SK-N-SH (cell line): ENCODE measurements at regions not wholly inside any gene's neighbourhood (a gene's known extent, or its start where the extent isn't known, plus 50 kb on each side); places are given as distances from the start of the nearest gene placed in this dataset.

Source experiments
- CTCF ChIA-PET: fragments of 300-600, 350-600 bp; formaldehyde crosslinking; extraction: SDS; loops from one replicate; lab custom pipeline; 2021; lab: Yijun Ruan, JAX
- POLR2A ChIA-PET: fragments of 350-600 bp; sonication (Branson Sonifier 250); formaldehyde crosslinking; extraction: SDS; loops from one replicate; lab custom pipeline; 2020; ENCODE audit warnings: antibody characterized with exemption, inconsistent platforms; lab: Yijun Ruan, JAX
- DNase-seq: peaks from one replicate; pipeline ENCODE4 v3.0.0; 2012
- H2AFZ ChIP-seq: fragments of 200-600 bp; sonication (generic); 2 replicates; pipeline ENCODE4 v1.8.1; 2016; ENCODE audit warnings: antibody characterized with exemption, mild to moderate bottlenecking, low read depth
- H3F3A ChIP-seq: fragments of 200-600 bp; sonication (generic); replicated peaks from 2 replicates; pipeline ENCODE3; 2016; ENCODE audit warnings: antibody characterized with exemption, mild to moderate bottlenecking; ENCODE audit not compliant: insufficient read depth
- H3K27ac ChIP-seq, 2 experiments: fragments of 200-500 bp in 1 of 2; fragments of 200-600 bp in 1 of 2; sonication (Bioruptor generic) in 1 of 2; sonication (generic), shearing (Covaris generic) in 1 of 2; 2 replicates each; pipeline versions ENCODE4 v1.5.1 to v1.6.1; 2014 to 2016; ENCODE audit warnings: low read depth in 2 of 2, inconsistent platforms in 1 of 2, low read length in 1 of 2, mild to moderate bottlenecking in 1 of 2, mixed read lengths in 1 of 2
- H3K27me3 ChIP-seq: fragments of 200-600 bp; sonication (generic), shearing (Covaris generic); 2 replicates; pipeline ENCODE4 v1.6.1; 2016; ENCODE audit warnings: mixed run types; ENCODE audit not compliant: insufficient read depth
- H3K36me3 ChIP-seq, 2 experiments: fragments of 200-500 bp in 1 of 2; fragments of 200-600 bp in 1 of 2; sonication (Bioruptor generic) in 1 of 2; sonication (generic) in 1 of 2; replicated peaks in 1 of 2; 2 replicates each; pipeline versions ENCODE3 to v1.5.1; 2014 to 2016; ENCODE audit warnings: low read length in 1 of 2, mild to moderate bottlenecking in 1 of 2; ENCODE audit not compliant: insufficient read depth in 2 of 2, control insufficient read depth in 1 of 2
- H3K4me1 ChIP-seq, 2 experiments: fragments of 200-500 bp in 1 of 2; fragments of 200-600 bp in 1 of 2; sonication (Bioruptor generic) in 1 of 2; sonication (generic), shearing (Covaris generic) in 1 of 2; 2 replicates each; pipeline versions ENCODE4 v1.5.1 to v1.6.1; 2014 to 2016; ENCODE audit warnings: low read depth in 1 of 2, low read length in 1 of 2, mixed run types in 1 of 2; ENCODE audit not compliant: insufficient read depth in 2 of 2, control insufficient read depth in 1 of 2
- H3K4me2 ChIP-seq: fragments of 200-600 bp; sonication (generic), shearing (Covaris generic); 2 replicates; pipeline ENCODE4 v1.6.1; 2017; ENCODE audit warnings: mixed run types
- H3K4me3 ChIP-seq, 2 experiments: fragments of 200-500 bp in 1 of 2; fragments of 200-600 bp in 1 of 2; sonication (Bioruptor generic) in 1 of 2; sonication (generic), shearing (Covaris generic) in 1 of 2; 2 replicates each; pipeline versions ENCODE4 v1.5.1 to v1.8.1; 2014 to 2016; ENCODE audit warnings: low read depth in 2 of 2, inconsistent platforms in 1 of 2, low read length in 1 of 2, mild to moderate bottlenecking in 1 of 2, mixed read lengths in 1 of 2, moderate library complexity in 1 of 2
- H3K79me2 ChIP-seq: fragments of 200-600 bp; sonication (generic); 2 replicates; pipeline ENCODE4 v1.8.1; 2017; ENCODE audit warnings: mild to moderate bottlenecking; ENCODE audit not compliant: insufficient read depth
- H3K9ac ChIP-seq: fragments of 200-600 bp; sonication (generic); 2 replicates; pipeline ENCODE4 v1.6.1; 2017; ENCODE audit warnings: mixed run types
- H3K9me2 ChIP-seq: fragments of 200-600 bp; sonication (generic); 2 replicates; pipeline ENCODE4 v1.6.1; 2017; ENCODE audit warnings: mixed run types
- H3K9me3 ChIP-seq: fragments of 200-600 bp; sonication (generic); 2 replicates; pipeline ENCODE4 v1.6.1; 2017; ENCODE audit warnings: mixed run types, mild to moderate bottlenecking, moderate library complexity
- H4K20me1 ChIP-seq: fragments of 200-600 bp; sonication (generic); 2 replicates; pipeline ENCODE4 v1.6.1; 2017; ENCODE audit warnings: mild to moderate bottlenecking, mixed run types; ENCODE audit not compliant: insufficient read depth
- ELF1 ChIP-seq: IDR thresholded peaks from 2 replicates; pipeline ENCODE4 v1.4.0; 2012
- EP300 ChIP-seq, 2 experiments: IDR thresholded peaks; 2 replicates each; pipeline versions ENCODE4 v1.4.0 to v1.6.1; 2012; ENCODE audit warnings: borderline replicate concordance in 1 of 2, low read depth in 1 of 2, low read length in 1 of 2
- EZH2phosphoT487 ChIP-seq: fragments of 200-600 bp; sonication (generic); IDR thresholded peaks from 2 replicates; pipeline ENCODE4 v1.6.1; 2017; ENCODE audit warnings: low read depth, mixed run types, mild to moderate bottlenecking, antibody characterized with exemption, moderate library complexity, borderline replicate concordance
- FOXM1 ChIP-seq: IDR thresholded peaks from 2 replicates; pipeline ENCODE4 v1.4.0; 2012; ENCODE audit warnings: low read depth, mild to moderate bottlenecking
- GABPA ChIP-seq: IDR thresholded peaks from 2 replicates; pipeline ENCODE4 v1.4.0; 2012; ENCODE audit warnings: low read depth, mild to moderate bottlenecking
- GATA2 ChIP-seq: sonication (generic); formaldehyde crosslinking; IDR thresholded peaks from 2 replicates; pipeline ENCODE4 v1.5.0; 2020; ENCODE audit warnings: mild to moderate bottlenecking, missing genetic modification reagents
- MEF2A ChIP-seq: IDR thresholded peaks from 2 replicates; pipeline ENCODE4 v1.4.0; 2012; ENCODE audit warnings: low read depth, borderline replicate concordance
- NRF1 ChIP-seq: IDR thresholded peaks from 2 replicates; pipeline ENCODE4 v1.6.1; 2012; ENCODE audit warnings: low read depth, mild to moderate bottlenecking, low read length
- POLR2AphosphoS5 ChIP-seq: IDR thresholded peaks from 2 replicates; pipeline ENCODE4 v1.6.1; 2012; ENCODE audit warnings: low read depth, low read length
- RCOR1 ChIP-seq: fragments of 150-350 bp; IDR thresholded peaks from 2 replicates; pipeline ENCODE4 v1.6.1; 2017; ENCODE audit warnings: antibody characterized with exemption, low read length
- RFX5 ChIP-seq: IDR thresholded peaks from 2 replicates; pipeline ENCODE4 v1.6.1; 2012; ENCODE audit warnings: mild to moderate bottlenecking, improper control_type of control experiment, low read length
- RXRA ChIP-seq: IDR thresholded peaks from 2 replicates; pipeline ENCODE4 v1.4.0; 2012; ENCODE audit warnings: low read depth, mild to moderate bottlenecking, borderline replicate concordance
- SIN3A ChIP-seq: IDR thresholded peaks from 2 replicates; pipeline ENCODE4 v1.6.1; 2012; ENCODE audit warnings: low read depth, mild to moderate bottlenecking, low read length, moderate library complexity, borderline replicate concordance
- TAF1 ChIP-seq: IDR thresholded peaks from 2 replicates; pipeline ENCODE4 v1.6.1; 2012; ENCODE audit warnings: low read depth, mild to moderate bottlenecking, low read length, moderate library complexity, borderline replicate concordance
- TCF12 ChIP-seq: IDR thresholded peaks from 2 replicates; pipeline ENCODE4 v1.4.0; 2012
- TEAD4 ChIP-seq: IDR thresholded peaks from 2 replicates; pipeline ENCODE4 v1.4.0; 2012; ENCODE audit warnings: mild to moderate bottlenecking, borderline replicate concordance; ENCODE audit not compliant: insufficient read depth
- YY1 ChIP-seq: IDR thresholded peaks from 2 replicates; pipeline ENCODE4 v1.4.0; 2012; ENCODE audit warnings: low read depth, mild to moderate bottlenecking
- TF ChIP-seq, protein P1 (sequence below): fragments of 150-350 bp; IDR thresholded peaks from 2 replicates; pipeline ENCODE4 v1.6.1; 2017; ENCODE audit warnings: antibody characterized with exemption, low read length, low read depth, borderline replicate concordance
- TF ChIP-seq, protein P2 (sequence below): IDR thresholded peaks from 2 replicates; pipeline ENCODE4; 2012
- TF ChIP-seq, protein P3 (sequence below): IDR thresholded peaks from 2 replicates; pipeline ENCODE4 v1.4.0; 2012; ENCODE audit warnings: low read depth
- TF ChIP-seq, protein P4 (sequence below): IDR thresholded peaks from 2 replicates; pipeline ENCODE4 v1.4.0; 2012; ENCODE audit warnings: low read depth, borderline replicate concordance
- TF ChIP-seq, protein P5 (sequence below): fragments of 200-600 bp; sonication (generic); IDR thresholded peaks from 2 replicates; pipeline ENCODE4 v1.6.1; 2017; ENCODE audit warnings: antibody characterized with exemption, mild to moderate bottlenecking, moderate library complexity

DNA sequence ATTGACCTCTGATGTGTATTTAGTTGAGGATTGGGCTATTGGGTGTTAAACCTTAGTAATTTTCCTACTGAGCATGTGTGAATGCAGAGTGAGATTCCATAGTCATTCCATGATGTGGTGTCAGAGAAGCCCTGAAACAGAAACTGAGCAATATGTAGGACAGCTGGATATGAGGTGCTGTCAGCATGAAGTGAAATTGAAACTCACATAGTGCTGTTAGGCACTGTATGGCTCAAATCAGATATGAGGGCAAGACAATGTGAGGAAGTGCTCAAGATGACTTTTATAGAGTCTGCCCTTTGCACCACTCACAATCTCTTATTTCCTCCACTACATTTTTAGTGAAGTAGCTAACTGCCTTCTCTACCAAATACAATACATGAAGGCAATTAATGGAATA lies 188.3 kb downstream of the SH3BGRL start:
- Histone ChIP-seq H3K9me3 (no peaks in the 10 kb centered on the region), H3K9me2 (no peaks in the 10 kb centered on the region), H3F3A (no peaks in the 10 kb centered on the region), H3K27me3 (no peaks in the 10 kb centered on the region), H3K4me3 (no peak overlapping the region), H4K20me1 (no peaks in the 10 kb centered on the region), H3K27ac (no peak overlapping the region), H3K79me2 (no peaks in the 10 kb centered on the region), H2AFZ (no peak overlapping the region), H3K4me2 (no peak overlapping the region), H3K4me1 (no peaks in the 10 kb centered on the region), H3K36me3 (no peaks in the 10 kb centered on the region), H3K9ac (no peak overlapping the region)
- DNase-seq, result no peak
- CTCF ChIA-PET, result interaction anchor here (1.6 kb wide), 1 partner anchor 12 kb away, joined by 7 read pairs; no protein-coding TSS in a partner anchor
- TF ChIP-seq POLR2AphosphoS5 (no peak), FOXM1 (no peak), TCF12 (no peak), MEF2A (no peak), NRF1 (no peak), GABPA (no peak), EZH2phosphoT487 (no peak), SIN3A (no peak), GATA2 (CRISPR knock-in tag) (no peak), EP300 (IDR thresholded peaks at IDR 0.05; ENCODE audit: borderline replicate concordance in 1 of 2, low read depth in 1 of 2, low read length in 1 of 2) (no peak), ELF1 (no peak)
- TF ChIP-seq, protein P1, sequence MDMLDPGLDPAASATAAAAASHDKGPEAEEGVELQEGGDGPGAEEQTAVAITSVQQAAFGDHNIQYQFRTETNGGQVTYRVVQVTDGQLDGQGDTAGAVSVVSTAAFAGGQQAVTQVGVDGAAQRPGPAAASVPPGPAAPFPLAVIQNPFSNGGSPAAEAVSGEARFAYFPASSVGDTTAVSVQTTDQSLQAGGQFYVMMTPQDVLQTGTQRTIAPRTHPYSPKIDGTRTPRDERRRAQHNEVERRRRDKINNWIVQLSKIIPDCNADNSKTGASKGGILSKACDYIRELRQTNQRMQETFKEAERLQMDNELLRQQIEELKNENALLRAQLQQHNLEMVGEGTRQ, result no peak
- TF ChIP-seq, protein P2, sequence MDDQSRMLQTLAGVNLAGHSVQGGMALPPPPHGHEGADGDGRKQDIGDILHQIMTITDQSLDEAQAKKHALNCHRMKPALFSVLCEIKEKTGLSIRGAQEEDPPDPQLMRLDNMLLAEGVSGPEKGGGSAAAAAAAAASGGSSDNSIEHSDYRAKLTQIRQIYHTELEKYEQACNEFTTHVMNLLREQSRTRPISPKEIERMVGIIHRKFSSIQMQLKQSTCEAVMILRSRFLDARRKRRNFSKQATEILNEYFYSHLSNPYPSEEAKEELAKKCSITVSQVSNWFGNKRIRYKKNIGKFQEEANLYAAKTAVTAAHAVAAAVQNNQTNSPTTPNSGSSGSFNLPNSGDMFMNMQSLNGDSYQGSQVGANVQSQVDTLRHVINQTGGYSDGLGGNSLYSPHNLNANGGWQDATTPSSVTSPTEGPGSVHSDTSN, result no peak
- POLR2A ChIA-PET, result interaction anchor here (0.6 kb wide), 1 partner anchor 102 kb away, joined by 4 read pairs; no protein-coding TSS in a partner anchor

DNA sequence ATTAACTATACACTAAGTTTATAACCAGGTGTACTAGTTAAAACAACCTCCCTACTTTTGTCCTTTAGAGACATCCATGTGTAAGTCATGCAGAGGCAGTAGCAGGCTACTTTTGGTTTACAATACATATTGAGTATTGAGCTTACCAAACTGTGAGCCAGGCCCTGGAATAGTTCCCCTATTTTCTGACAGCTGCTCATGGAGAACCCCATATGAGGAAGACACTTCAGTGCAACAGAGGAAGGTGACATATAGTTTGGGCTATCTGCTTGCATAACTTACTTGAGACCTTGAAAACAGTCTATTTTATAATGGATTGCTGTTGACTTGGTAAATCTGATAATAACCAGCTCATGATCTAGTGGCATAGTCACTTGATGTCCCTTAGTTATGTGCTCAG lies 190.5 kb downstream of the SH3BGRL start:
- CTCF ChIA-PET, result no interaction called here
- Histone ChIP-seq H3K4me1 (no peaks in the 10 kb centered on the region), H3K9ac (no peak overlapping the region), H3K36me3 (no peaks in the 10 kb centered on the region), H3K27me3 (no peaks in the 10 kb centered on the region), H3K79me2 (no peaks in the 10 kb centered on the region), H3K27ac (no peak overlapping the region), H2AFZ (no peak overlapping the region), H3K4me2 (no peak overlapping the region), H3K9me3 (no peaks in the 10 kb centered on the region), H3K9me2 (no peaks in the 10 kb centered on the region), H3K4me3 (no peak overlapping the region), H3F3A (no peaks in the 10 kb centered on the region), H4K20me1 (no peaks in the 10 kb centered on the region)
- no peak for DNase-seq
- POLR2A ChIA-PET, result no interaction called here
- TF ChIP-seq RXRA (no peak), POLR2AphosphoS5 (no peak), RCOR1 (no peak), EZH2phosphoT487 (no peak), TCF12 (no peak), YY1 (no peak), FOXM1 (no peak), RFX5 (no peak), TEAD4 (no peak), GABPA (no peak), MEF2A (no peak), ELF1 (no peak), TAF1 (no peak)
- TF ChIP-seq, protein P2, result no peak
- TF ChIP-seq, protein P3, sequence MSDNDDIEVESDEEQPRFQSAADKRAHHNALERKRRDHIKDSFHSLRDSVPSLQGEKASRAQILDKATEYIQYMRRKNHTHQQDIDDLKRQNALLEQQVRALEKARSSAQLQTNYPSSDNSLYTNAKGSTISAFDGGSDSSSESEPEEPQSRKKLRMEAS, result no peak
- TF ChIP-seq, protein P4, sequence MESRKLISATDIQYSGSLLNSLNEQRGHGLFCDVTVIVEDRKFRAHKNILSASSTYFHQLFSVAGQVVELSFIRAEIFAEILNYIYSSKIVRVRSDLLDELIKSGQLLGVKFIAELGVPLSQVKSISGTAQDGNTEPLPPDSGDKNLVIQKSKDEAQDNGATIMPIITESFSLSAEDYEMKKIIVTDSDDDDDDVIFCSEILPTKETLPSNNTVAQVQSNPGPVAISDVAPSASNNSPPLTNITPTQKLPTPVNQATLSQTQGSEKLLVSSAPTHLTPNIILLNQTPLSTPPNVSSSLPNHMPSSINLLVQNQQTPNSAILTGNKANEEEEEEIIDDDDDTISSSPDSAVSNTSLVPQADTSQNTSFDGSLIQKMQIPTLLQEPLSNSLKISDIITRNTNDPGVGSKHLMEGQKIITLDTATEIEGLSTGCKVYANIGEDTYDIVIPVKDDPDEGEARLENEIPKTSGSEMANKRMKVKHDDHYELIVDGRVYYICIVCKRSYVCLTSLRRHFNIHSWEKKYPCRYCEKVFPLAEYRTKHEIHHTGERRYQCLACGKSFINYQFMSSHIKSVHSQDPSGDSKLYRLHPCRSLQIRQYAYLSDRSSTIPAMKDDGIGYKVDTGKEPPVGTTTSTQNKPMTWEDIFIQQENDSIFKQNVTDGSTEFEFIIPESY, result no peak
- TF ChIP-seq, protein P5, sequence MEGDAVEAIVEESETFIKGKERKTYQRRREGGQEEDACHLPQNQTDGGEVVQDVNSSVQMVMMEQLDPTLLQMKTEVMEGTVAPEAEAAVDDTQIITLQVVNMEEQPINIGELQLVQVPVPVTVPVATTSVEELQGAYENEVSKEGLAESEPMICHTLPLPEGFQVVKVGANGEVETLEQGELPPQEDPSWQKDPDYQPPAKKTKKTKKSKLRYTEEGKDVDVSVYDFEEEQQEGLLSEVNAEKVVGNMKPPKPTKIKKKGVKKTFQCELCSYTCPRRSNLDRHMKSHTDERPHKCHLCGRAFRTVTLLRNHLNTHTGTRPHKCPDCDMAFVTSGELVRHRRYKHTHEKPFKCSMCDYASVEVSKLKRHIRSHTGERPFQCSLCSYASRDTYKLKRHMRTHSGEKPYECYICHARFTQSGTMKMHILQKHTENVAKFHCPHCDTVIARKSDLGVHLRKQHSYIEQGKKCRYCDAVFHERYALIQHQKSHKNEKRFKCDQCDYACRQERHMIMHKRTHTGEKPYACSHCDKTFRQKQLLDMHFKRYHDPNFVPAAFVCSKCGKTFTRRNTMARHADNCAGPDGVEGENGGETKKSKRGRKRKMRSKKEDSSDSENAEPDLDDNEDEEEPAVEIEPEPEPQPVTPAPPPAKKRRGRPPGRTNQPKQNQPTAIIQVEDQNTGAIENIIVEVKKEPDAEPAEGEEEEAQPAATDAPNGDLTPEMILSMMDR, result no peak
